Osteoblast (primary cell): ENCODE measurements at regions not wholly inside any gene's neighbourhood (a gene's known extent, or its start where the extent isn't known, plus 50 kb on each side); places are given as distances from the start of the nearest gene placed in this dataset.

ENCODE experiments used
- DNase-seq: peaks from one replicate; pipeline ENCODE4 v3.0.0; 2011; ENCODE audit warnings: low spot score, mixed read lengths; ENCODE audit not compliant: insufficient read length; ENCODE audit errors: missing footprints
- H2AFZ ChIP-seq: 2 replicates; pipeline ENCODE4 v1.6.0; 2011; ENCODE audit warnings: mild to moderate bottlenecking, low read length
- H3K27ac ChIP-seq: 2 replicates; pipeline ENCODE4 v1.5.1; 2011; ENCODE audit warnings: mild to moderate bottlenecking, low read depth, low read length, moderate library complexity
- H3K27me3 ChIP-seq: 2 replicates; pipeline ENCODE4 v1.6.0; 2012; ENCODE audit warnings: mild to moderate bottlenecking, control low read depth, inconsistent platforms, low read length, moderate library complexity; ENCODE audit not compliant: insufficient read depth
- H3K36me3 ChIP-seq: 2 replicates; pipeline ENCODE4 v1.5.1; 2011; ENCODE audit warnings: mild to moderate bottlenecking, low read length, control low read depth, moderate library complexity; ENCODE audit not compliant: insufficient read depth
- H3K4me1 ChIP-seq: 2 replicates; pipeline ENCODE4 v1.5.1; 2011; ENCODE audit warnings: mild to moderate bottlenecking, low read length, control low read depth, moderate library complexity; ENCODE audit not compliant: insufficient read depth
- H3K4me2 ChIP-seq: 2 replicates; pipeline ENCODE4 v1.6.0; 2011; ENCODE audit warnings: mild to moderate bottlenecking, low read length; ENCODE audit not compliant: insufficient read depth
- H3K4me3 ChIP-seq: fragments of 200-600 bp; sonication (generic); 3 replicates; pipeline ENCODE4 v1.5.1; 2012; ENCODE audit warnings: mild to moderate bottlenecking, low read length, inconsistent platforms; ENCODE audit not compliant: insufficient read depth
- H3K79me2 ChIP-seq: 2 replicates; pipeline ENCODE4 v1.6.0; 2012; ENCODE audit warnings: mild to moderate bottlenecking, low read length, control low read depth, inconsistent platforms; ENCODE audit not compliant: insufficient read depth
- H3K9me3 ChIP-seq: 2 replicates; pipeline ENCODE4 v1.5.1; 2011; ENCODE audit warnings: low read depth, low read length, control low read depth
- H4K20me1 ChIP-seq: 2 replicates; pipeline ENCODE4 v1.6.0; 2012; ENCODE audit warnings: mild to moderate bottlenecking, low read length, control low read depth; ENCODE audit not compliant: insufficient read depth
- TF ChIP-seq, protein P1 (sequence below): IDR thresholded peaks from 2 replicates; pipeline ENCODE4 v1.5.1; 2011; ENCODE audit warnings: mild to moderate bottlenecking, low read depth, low read length, moderate library complexity; ENCODE audit errors: extremely low read depth

DNA sequence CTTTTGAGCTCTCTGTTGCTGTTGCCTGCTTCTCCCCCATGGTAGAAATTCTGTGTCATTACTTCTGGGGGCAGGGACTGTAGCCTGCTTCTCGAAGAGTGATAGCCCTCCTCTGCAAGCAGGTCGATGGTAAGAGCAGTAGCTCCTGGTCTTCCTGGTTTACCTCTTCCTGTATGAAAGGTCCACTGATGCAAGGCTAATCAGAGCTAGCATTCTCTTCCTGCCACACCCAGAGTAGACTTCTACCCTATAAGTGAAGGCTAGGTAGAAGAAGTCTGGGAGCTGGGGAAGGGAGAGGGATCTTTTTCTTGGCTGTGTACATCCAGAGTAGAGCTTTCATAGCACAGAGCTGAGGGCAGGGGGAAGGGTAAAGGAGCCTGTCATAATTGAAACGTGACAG is 357.0 kb downstream of the SQOR start:
- Histone ChIP-seq H3K4me3 (no peak overlapping the region), H3K9me3 (peaks cover 2% of the 10 kb centered on the region), H2AFZ (no peak overlapping the region), H3K27ac (no peak overlapping the region), H3K36me3 (no peaks in the 10 kb centered on the region), H3K4me2 (no peak overlapping the region), H4K20me1 (no peaks in the 10 kb centered on the region), H3K4me1 (no peaks in the 10 kb centered on the region), H3K79me2 (no peaks in the 10 kb centered on the region), H3K27me3 (no peaks in the 10 kb centered on the region)
- no peak for DNase-seq
- TF ChIP-seq, protein P1, sequence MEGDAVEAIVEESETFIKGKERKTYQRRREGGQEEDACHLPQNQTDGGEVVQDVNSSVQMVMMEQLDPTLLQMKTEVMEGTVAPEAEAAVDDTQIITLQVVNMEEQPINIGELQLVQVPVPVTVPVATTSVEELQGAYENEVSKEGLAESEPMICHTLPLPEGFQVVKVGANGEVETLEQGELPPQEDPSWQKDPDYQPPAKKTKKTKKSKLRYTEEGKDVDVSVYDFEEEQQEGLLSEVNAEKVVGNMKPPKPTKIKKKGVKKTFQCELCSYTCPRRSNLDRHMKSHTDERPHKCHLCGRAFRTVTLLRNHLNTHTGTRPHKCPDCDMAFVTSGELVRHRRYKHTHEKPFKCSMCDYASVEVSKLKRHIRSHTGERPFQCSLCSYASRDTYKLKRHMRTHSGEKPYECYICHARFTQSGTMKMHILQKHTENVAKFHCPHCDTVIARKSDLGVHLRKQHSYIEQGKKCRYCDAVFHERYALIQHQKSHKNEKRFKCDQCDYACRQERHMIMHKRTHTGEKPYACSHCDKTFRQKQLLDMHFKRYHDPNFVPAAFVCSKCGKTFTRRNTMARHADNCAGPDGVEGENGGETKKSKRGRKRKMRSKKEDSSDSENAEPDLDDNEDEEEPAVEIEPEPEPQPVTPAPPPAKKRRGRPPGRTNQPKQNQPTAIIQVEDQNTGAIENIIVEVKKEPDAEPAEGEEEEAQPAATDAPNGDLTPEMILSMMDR = no peak

DNA sequence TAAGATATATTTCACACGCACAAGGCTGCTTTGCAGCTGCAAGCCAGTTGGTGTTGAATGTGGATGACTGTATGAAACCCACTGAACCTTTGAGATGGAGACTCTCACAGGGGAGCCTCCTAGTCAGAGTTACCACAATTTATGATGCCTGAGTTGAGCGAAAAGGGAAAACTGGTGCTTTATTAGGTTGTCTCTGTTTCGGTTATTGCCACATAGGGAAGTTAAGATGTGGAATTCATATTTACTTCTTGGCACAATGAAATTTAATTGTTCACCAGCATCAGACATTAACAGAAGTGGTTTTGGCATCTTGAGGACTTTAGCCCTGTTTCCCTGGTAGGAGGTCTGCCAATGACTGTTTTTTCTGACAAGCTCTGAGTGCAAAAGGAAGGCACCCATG is 358.2 kb downstream of the SQOR start:
- Histone ChIP-seq H3K27me3 (no peaks in the 10 kb centered on the region), H3K4me1 (no peaks in the 10 kb centered on the region), H4K20me1 (no peaks in the 10 kb centered on the region), H3K79me2 (no peaks in the 10 kb centered on the region), H3K4me2 (no peak overlapping the region), H3K27ac (no peak overlapping the region), H2AFZ (no peak overlapping the region), H3K4me3 (no peak overlapping the region), H3K9me3 (peaks cover 2% of the 10 kb centered on the region), H3K36me3 (no peaks in the 10 kb centered on the region)
- TF ChIP-seq, protein P1 = no peak
- no peak for DNase-seq

DNA sequence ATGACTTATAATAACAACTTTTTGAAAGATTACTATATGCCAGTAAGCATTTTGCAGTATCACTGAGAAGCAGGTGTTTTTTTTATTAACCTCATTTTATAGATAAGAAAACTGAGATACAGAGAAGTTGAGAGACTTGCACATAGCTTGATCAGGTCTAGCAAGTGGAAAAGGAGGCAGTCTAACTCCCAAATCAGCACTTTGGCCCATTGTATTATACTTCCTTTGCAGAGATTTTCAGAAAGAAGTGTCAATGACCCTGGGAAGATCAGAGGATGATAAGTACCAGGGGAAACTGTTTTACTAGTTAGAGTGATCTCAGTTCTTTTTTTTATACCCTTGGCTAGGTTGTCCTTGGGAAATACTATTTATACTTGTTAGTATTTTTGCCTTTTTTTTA is 358.7 kb downstream of the SQOR start:
- no peak for DNase-seq
- Histone ChIP-seq H3K36me3 (no peaks in the 10 kb centered on the region), H3K4me3 (no peak overlapping the region)

DNA sequence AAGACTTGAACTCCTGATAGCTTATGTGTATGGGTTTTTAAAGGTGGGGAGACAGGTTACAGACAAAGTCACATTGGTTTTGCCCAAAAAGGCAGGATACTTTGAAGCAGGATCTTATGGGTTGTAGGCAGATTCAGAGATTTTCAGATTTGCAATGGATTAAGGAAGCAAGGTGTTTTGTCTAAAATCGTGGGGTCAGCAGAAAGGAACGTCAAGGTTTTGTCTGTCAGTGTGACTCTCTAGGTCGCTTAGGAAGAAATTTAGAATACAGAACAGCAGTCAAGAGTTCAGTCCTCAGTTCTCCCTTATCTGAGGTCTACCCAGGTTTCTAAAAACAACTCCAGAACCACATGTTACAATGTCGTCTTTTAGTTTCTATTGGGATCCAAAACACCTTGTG is 361.0 kb downstream of the SQOR start:
- Histone ChIP-seq H3K27ac (no peak overlapping the region), H4K20me1 (no peaks in the 10 kb centered on the region), H3K4me3 (no peak overlapping the region), H3K27me3 (no peaks in the 10 kb centered on the region), H2AFZ (no peak overlapping the region), H3K36me3 (no peaks in the 10 kb centered on the region), H3K79me2 (no peaks in the 10 kb centered on the region), H3K9me3 (peaks cover 2% of the 10 kb centered on the region), H3K4me2 (no peak overlapping the region), H3K4me1 (no peaks in the 10 kb centered on the region)
- TF ChIP-seq, protein P1 = no peak
- no peak for DNase-seq

More for the DNA sequence above, 358.7 kb downstream of the SQOR start:
- no peaks in the 10 kb centered on the region for H3K27me3 ChIP-seq
- H2AFZ ChIP-seq = no peak overlapping the region
- H3K4me1 ChIP-seq = no peaks in the 10 kb centered on the region
- H3K79me2 ChIP-seq = no peaks in the 10 kb centered on the region
- peaks cover 2% of the 10 kb centered on the region for H3K9me3 ChIP-seq
- H4K20me1 ChIP-seq = no peaks in the 10 kb centered on the region
- no peak overlapping the region for H3K27ac ChIP-seq
- TF ChIP-seq, protein P1 = no peak
- H3K4me2 ChIP-seq = no peak overlapping the region
